ENCODE measurements at regions not wholly inside any gene's neighbourhood (a gene's known extent, or its start where the extent isn't known, plus 50 kb on each side); places are given as distances from the start of the nearest gene placed in this dataset.
A peak's percentile ranks its signal among the peaks of the same experiment; 100 is the strongest.

DNA sequence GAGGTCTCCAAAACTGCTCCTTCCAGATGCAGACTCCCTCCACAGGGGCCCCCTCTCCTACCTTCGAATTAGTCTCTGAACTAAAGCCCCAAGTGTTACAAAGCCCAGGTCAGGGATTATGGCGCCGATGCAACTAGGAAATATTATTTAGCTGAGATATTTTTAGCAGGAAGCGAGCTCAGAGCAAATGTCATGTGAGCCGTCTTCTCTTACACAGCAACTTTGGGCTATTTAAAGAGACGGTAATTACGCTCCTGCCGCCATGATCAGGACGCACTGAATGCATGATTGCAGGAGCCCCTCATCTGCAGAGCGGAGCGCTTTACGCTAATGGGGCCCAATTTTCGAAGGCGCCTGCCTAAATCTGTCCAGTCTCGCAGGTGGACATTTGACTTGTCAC, 55.3 kb upstream of the TARDBP start:
- Histone ChIP-seq H3K4me3 (no peak overlapping the region), H3K36me3 (ENCODE audit: low read depth) (no peaks in the 10 kb centered on the region), H3K9me3 (peaks cover 3% of the 10 kb centered on the region), H3K4me1 (ENCODE audit: low read depth) (no peaks in the 10 kb centered on the region)
- intact Hi-C loops (cut with DNase I, micrococcal nuclease): no loop called here
- DNase-seq (no peak), ATAC-seq (no peak)
- no peak for TF ChIP-seq CTCF (IDR thresholded peaks at IDR 0.05)

DNA sequence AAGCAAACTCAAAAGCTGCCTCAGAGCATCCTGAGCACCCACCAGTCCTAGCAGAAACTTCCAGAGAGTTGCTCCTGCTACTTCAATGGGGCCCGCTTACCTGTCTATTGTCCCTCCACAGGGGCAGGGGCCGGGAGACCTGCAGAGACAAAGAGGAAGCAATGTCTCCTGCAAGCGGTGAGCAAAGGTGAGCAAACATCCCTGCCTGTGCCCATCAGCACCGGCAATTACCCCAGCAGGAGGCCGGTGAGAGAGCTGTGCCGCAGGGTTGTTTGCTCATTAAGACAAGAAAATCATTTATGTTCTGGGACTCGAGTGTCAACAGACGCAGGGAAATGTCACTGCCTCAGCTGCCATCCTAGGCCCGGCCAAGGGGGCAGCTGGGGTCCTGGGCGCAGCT, 53.8 kb upstream of the TARDBP start:
- Histone ChIP-seq H3K4me1 (ENCODE audit: low read depth) (no peaks in the 10 kb centered on the region), H3K9me3 (peaks cover 3% of the 10 kb centered on the region), H3K36me3 (ENCODE audit: low read depth) (no peaks in the 10 kb centered on the region), H3K4me3 (no peak overlapping the region)
- intact Hi-C loops (cut with DNase I, micrococcal nuclease): no loop called here
- TF ChIP-seq CTCF (IDR thresholded peaks at IDR 0.05): no peak
- no peak for DNase-seq
- ATAC-seq: peak; percentile 47

- H3K4me1 ChIP-seq (ENCODE audit: low read depth): no peaks in the 10 kb centered on the region
- peak; percentile 83 to 89 (median 88) for DNase-seq
- H3K36me3 ChIP-seq (ENCODE audit: low read depth): no peaks in the 10 kb centered on the region
- ATAC-seq: peak; percentile 87
- H3K4me3 ChIP-seq: no peak overlapping the region
- peak; percentile 84 for TF ChIP-seq CTCF (IDR thresholded peaks at IDR 0.05)
- no peaks in the 10 kb centered on the region for H3K9me3 ChIP-seq
- intact Hi-C loops (cut with DNase I, micrococcal nuclease): no loop called here
Observed at GRCh38 chr1:10960411-10961299, 51.8 kb upstream of the TARDBP start.

DNA sequence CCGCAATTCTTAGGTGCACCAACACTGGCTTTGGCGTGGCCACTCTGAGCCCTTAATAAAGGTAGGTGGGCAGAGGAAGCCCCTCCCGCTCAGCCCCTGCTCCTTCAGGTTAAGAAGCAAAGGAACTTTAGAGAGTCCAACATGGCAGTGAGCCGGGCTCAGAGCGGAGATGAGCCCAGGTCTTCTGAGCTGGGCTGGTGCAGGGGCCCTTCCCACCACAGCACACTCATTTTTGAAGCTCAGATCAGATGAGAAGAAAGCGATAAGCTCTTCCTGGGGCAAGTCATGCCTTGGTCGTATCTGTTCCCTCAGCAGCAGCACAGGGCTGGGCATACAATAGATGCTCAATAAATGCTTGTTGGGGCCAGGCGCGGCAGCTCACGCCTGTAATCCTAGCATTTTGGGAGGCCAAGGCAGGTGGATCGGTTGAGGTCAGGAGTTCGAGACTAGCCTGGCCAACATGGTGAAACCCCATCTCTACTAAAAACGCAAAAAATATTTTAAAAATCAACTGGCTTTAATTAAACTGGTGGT, 51.1 kb upstream of the TARDBP start:
- no peak overlapping the region for H3K4me3 ChIP-seq
- H3K4me1 ChIP-seq (ENCODE audit: low read depth): peaks cover 2% of the 10 kb centered on the region
- no peaks in the 10 kb centered on the region for H3K36me3 ChIP-seq (ENCODE audit: low read depth)
- ATAC-seq (peak; percentile 14), DNase-seq (no peak)
- intact Hi-C loops (cut with DNase I, micrococcal nuclease): no loop called here
- no peaks in the 10 kb centered on the region for H3K9me3 ChIP-seq
- no peak for TF ChIP-seq CTCF (IDR thresholded peaks at IDR 0.05)

GRCh38 chr1:10962483-10962882, 50.0 kb upstream of the TARDBP start:
- intact Hi-C loops (cut with DNase I, micrococcal nuclease): no loop called here
- ATAC-seq: peak; percentile 16
- no peak overlapping the region for H3K4me3 ChIP-seq
- no peak for TF ChIP-seq CTCF (IDR thresholded peaks at IDR 0.05)
- peaks cover 2% of the 10 kb centered on the region for H3K4me1 ChIP-seq (ENCODE audit: low read depth)
- H3K36me3 ChIP-seq (ENCODE audit: low read depth): no peaks in the 10 kb centered on the region
- H3K9me3 ChIP-seq: no peaks in the 10 kb centered on the region
- no peak for DNase-seq

Measured in mucosa of descending colon (tissue), 3 donors.